ENCODE measurements at regions not wholly inside any gene's neighbourhood (a gene's known extent, or its start where the extent isn't known, plus 50 kb on each side); places are given as distances from the start of the nearest gene placed in this dataset.

GRCh38 chr13:33471204-33471603, 185.6 kb upstream of the STARD13 start:
- no peak for TF ChIP-seq POLR2A (IDR thresholded peaks at IDR 0.05; ENCODE audit: low read depth)
- TF ChIP-seq CTCF (IDR thresholded peaks at IDR 0.05): no peak

All from esophagus muscularis mucosa (tissue), 3 donors.